Dermis blood vessel endothelial cell (primary cell): ENCODE measurements at regions not wholly inside any gene's neighbourhood (a gene's known extent, or its start where the extent isn't known, plus 50 kb on each side); places are given as distances from the start of the nearest gene placed in this dataset.
"Not testable (repeated sequence)": the region's sequence is repeated elsewhere in the genome, so short reads cannot be mapped to it uniquely, and the experiment has no call there.

Source experiments
- DNase-seq: peaks from one replicate; pipeline ENCODE4 v3.0.0; 2010

- DNase-seq, result no peak
Observed at GRCh38 chrX:52261125-52261462, 76.4 kb downstream of the MAGED4 start.

- DNase-seq, result peak; percentile 86
Observed at GRCh38 chrX:52261463-52262194, 76.9 kb downstream of the MAGED4 start.

- no peak for DNase-seq
Observed at GRCh38 chrX:52262195-52262546, 77.5 kb downstream of the MAGED4 start.

- no peak for DNase-seq
Observed at GRCh38 chrX:52263417-52263816, 78.7 kb downstream of the MAGED4 start.

GRCh38 chrX:52265713-52266112 is 81.0 kb downstream of the MAGED4 start:
- no peak for DNase-seq

- DNase-seq, result not testable (repeated sequence)
Observed at GRCh38 chrX:52268502-52268901, 83.8 kb downstream of the MAGED4 start.

- DNase-seq, result no peak
Observed at GRCh38 chrX:52270453-52271116, 85.9 kb downstream of the MAGED4 start.

GRCh38 chrX:52271206-52271605 is 86.5 kb downstream of the MAGED4 start:
- peak; percentile 3 for DNase-seq

GRCh38 chrX:52277666-52278065 is 91.2 kb upstream of the XAGE2 start:
- DNase-seq, result no peak

GRCh38 chrX:52280812-52281211 is 88.0 kb upstream of the XAGE2 start:
- DNase-seq, result no peak

GRCh38 chrX:52284865-52285264 is 84.0 kb upstream of the XAGE2 start:
- DNase-seq, result no peak

GRCh38 chrX:52298968-52299367 is 69.9 kb upstream of the XAGE2 start:
- DNase-seq, result not testable (repeated sequence)

- not testable (repeated sequence) for DNase-seq
Observed at GRCh38 chrX:52308532-52308931, 60.3 kb upstream of the XAGE2 start.
